GM12878 (cell line): ENCODE measurements at regions not wholly inside any gene's neighbourhood (a gene's known extent, or its start where the extent isn't known, plus 50 kb on each side); places are given as distances from the start of the nearest gene placed in this dataset.

Source experiments
- ATAC-seq: fragments of 200-7000 bp; cut with Tn5 transposase; 3 replicates; pipeline ENCODE4 v1.9.1; 2020; ENCODE audit warnings: mild to moderate bottlenecking, moderate library complexity
- BruUV-seq: library from RNA; stranded (reverse); fragments of 400-500 nt; replicated peaks from 2 replicates; lab custom pipeline; 2021; lab: Mats Ljungman, UMichigan
- CTCF ChIA-PET: fragments of 300-600 bp; sonication (Branson Sonifier 250); formaldehyde crosslinking; extraction: SDS; loops from one replicate; lab custom pipeline; 2021; ENCODE audit warnings: inconsistent platforms; lab: Yijun Ruan, JAX
- POLR2A ChIA-PET: fragments of 350-600 bp; formaldehyde crosslinking; extraction: SDS; loops from one replicate; lab custom pipeline; 2021; ENCODE audit warnings: inconsistent platforms; lab: Charles Lee
- RAD21 ChIA-PET: fragments of 300-600 bp; sonication (Branson Sonifier 250); formaldehyde crosslinking; loops from one replicate; lab custom pipeline; 2023; ENCODE audit warnings: antibody characterized with exemption; ENCODE audit not compliant: unreplicated experiment; lab: Charles Lee
- SMC1A ChIA-PET: fragments of 300-600 bp; sonication (Branson Sonifier 250); formaldehyde crosslinking; loops from one replicate; lab custom pipeline; 2023; ENCODE audit not compliant: unreplicated experiment, uncharacterized antibody; lab: Charles Lee
- DNase-seq: peaks from one replicate; pipeline ENCODE4 v3.0.0-alpha.2; 2011; ENCODE audit warnings: low read depth, low spot score
- FAIRE-seq: peaks from 3 replicates; lab custom pipeline; 2011; peaks lifted over from hg19 to GRCh38; lab: Jason Lieb, UNC
- H2AFZ ChIP-seq: 2 replicates; pipeline ENCODE4 v1.6.0; 2011; ENCODE audit warnings: low read depth, low read length, control low read depth; ENCODE audit not compliant: control insufficient read depth
- H3K27ac ChIP-seq: 2 replicates; pipeline ENCODE4 v1.5.1; 2011; ENCODE audit warnings: control low read depth; ENCODE audit not compliant: control insufficient read depth, insufficient read depth
- H3K27me3 ChIP-seq, 2 experiments: replicated peaks in 1 of 2; 2 replicates each; pipeline versions ENCODE4 v1.6.0 to v1.6.1; 2011; ENCODE audit warnings: low read length in 1 of 2; ENCODE audit not compliant: control insufficient read depth in 2 of 2, insufficient read depth in 2 of 2
- H3K36me3 ChIP-seq, 2 experiments: 2 replicates each; pipeline ENCODE4 v1.5.1; 2011; ENCODE audit warnings: low read length in 1 of 2; ENCODE audit not compliant: control insufficient read depth in 2 of 2, insufficient read depth in 2 of 2
- H3K4me1 ChIP-seq: 2 replicates; pipeline ENCODE4 v1.6.1; 2011; ENCODE audit warnings: mild to moderate bottlenecking, low read length, moderate library complexity, mixed read lengths; ENCODE audit not compliant: control insufficient read depth, insufficient read depth
- H3K4me2 ChIP-seq: 2 replicates; pipeline ENCODE4 v1.6.0; 2011; ENCODE audit warnings: control low read depth; ENCODE audit not compliant: control insufficient read depth, insufficient read depth
- H3K4me3 ChIP-seq: fragments of 200-600 bp; sonication (generic); 2 replicates; pipeline ENCODE4 v1.5.1; 2016
- H3K79me2 ChIP-seq: 2 replicates; pipeline ENCODE4 v1.6.0; 2011; ENCODE audit warnings: low read length; ENCODE audit not compliant: control insufficient read depth, insufficient read depth
- H3K9ac ChIP-seq: 2 replicates; pipeline ENCODE4 v1.8.0; 2011; ENCODE audit warnings: low read length, control low read depth, mixed read lengths; ENCODE audit not compliant: control insufficient read depth, insufficient read depth
- H3K9me3 ChIP-seq: replicated peaks from 3 replicates; pipeline ENCODE4 v1.5.1; 2011; ENCODE audit warnings: mild to moderate bottlenecking, low read length; ENCODE audit not compliant: control insufficient read depth, insufficient read depth
- H4K20me1 ChIP-seq: 2 replicates; pipeline ENCODE4 v1.6.0; 2011; ENCODE audit not compliant: control insufficient read depth, insufficient read depth
- EP300 ChIP-seq, 2 experiments: fragments of 150-350 bp in 1 of 2; IDR thresholded peaks; 2 replicates each; pipeline ENCODE4 v1.6.1; 2011 to 2012; ENCODE audit warnings: low read depth in 2 of 2, low read length in 2 of 2, borderline replicate concordance in 1 of 2, improper control_type of control experiment in 1 of 2, inconsistent platforms in 1 of 2; ENCODE audit not compliant: control insufficient read depth in 1 of 2
- GATAD2B ChIP-seq: fragments of 450-650 bp; conservative IDR thresholded peaks from 2 replicates; pipeline ENCODE4 v1.6.1; 2017; ENCODE audit warnings: low read depth, mild to moderate bottlenecking, moderate library complexity
- HDAC6 ChIP-seq: fragments of 200-600 bp; sonication (generic); IDR thresholded peaks from one replicate; pipeline ENCODE4 v1.8.0; 2017; ENCODE audit warnings: antibody characterized with exemption; ENCODE audit not compliant: unreplicated experiment
- IRF4 ChIP-seq: IDR thresholded peaks from 2 replicates; pipeline ENCODE4 v1.6.1; 2011; ENCODE audit warnings: low read depth, low read length
- KLF5 ChIP-seq: fragments of 450-650 bp; IDR thresholded peaks from 2 replicates; pipeline ENCODE4 v1.6.1; 2014; ENCODE audit warnings: mild to moderate bottlenecking; ENCODE audit not compliant: partially characterized antibody
- NR2C1 ChIP-seq: fragments of 450-650 bp; IDR thresholded peaks from 2 replicates; pipeline ENCODE4 v1.6.1; 2017; ENCODE audit warnings: antibody characterized with exemption, mild to moderate bottlenecking, moderate library complexity
- PBX3 ChIP-seq: IDR thresholded peaks from 2 replicates; pipeline ENCODE4 v1.6.1; 2011; ENCODE audit warnings: mild to moderate bottlenecking, low read depth, low read length, moderate library complexity; ENCODE audit not compliant: insufficient replicate concordance
- RAD51 ChIP-seq: fragments of 450-650 bp; IDR thresholded peaks from 2 replicates; pipeline ENCODE4 v1.6.1; 2016; ENCODE audit warnings: moderate library complexity, mild to moderate bottlenecking, inconsistent platforms
- SMARCA5 ChIP-seq: fragments of 450-650 bp; IDR thresholded peaks from 2 replicates; pipeline ENCODE4 v1.6.1; 2017; ENCODE audit warnings: mild to moderate bottlenecking
- SREBF1 ChIP-seq: IDR thresholded peaks from 2 replicates; pipeline ENCODE4 v1.6.1; 2012; ENCODE audit warnings: mild to moderate bottlenecking, low read length
- SUZ12 ChIP-seq: fragments of 200-600 bp; sonication (generic); IDR thresholded peaks from one replicate; pipeline ENCODE4 v1.6.1; 2018; ENCODE audit warnings: antibody characterized with exemption, mild to moderate bottlenecking; ENCODE audit not compliant: unreplicated experiment
- TARDBP ChIP-seq: IDR thresholded peaks from 2 replicates; pipeline ENCODE4 v1.6.1; 2016; ENCODE audit warnings: borderline replicate concordance
- ZNF217 ChIP-seq: fragments of 450-650 bp; IDR thresholded peaks from 2 replicates; pipeline ENCODE4 v1.6.1; 2017; ENCODE audit warnings: antibody characterized with exemption, mild to moderate bottlenecking
- WGBS: methylation state at CpG from one replicate; pipeline ENCODE4 v1.1.6; 2016; ENCODE audit warnings: low lambda C conversion rate; ENCODE audit not compliant: insufficient replicate concordance, insufficient coverage; ENCODE audit errors: missing lambda C conversion rate; 5-methylcytosine and 5-hydroxymethylcytosine counted together
- in situ Hi-C: fragments of 300-500 bp; cut with MboI; formaldehyde crosslinking; loops from 9 replicates; pipeline ENCODE4 v1.14.3; 2018; ENCODE audit warnings: mixed read lengths
- intact Hi-C: fragments of 100-400 bp; cut with micrococcal nuclease; formaldehyde crosslinking; loops from one replicate; pipeline ENCODE4 v1.14.2; 2022; ENCODE audit not compliant: unreplicated experiment
- TF ChIP-seq, protein P1 (sequence below): IDR thresholded peaks from 2 replicates; pipeline ENCODE4 v1.6.1; 2011; ENCODE audit warnings: low read depth, mild to moderate bottlenecking, low read length, moderate library complexity, borderline replicate concordance; ENCODE audit errors: extremely low read depth
- TF ChIP-seq, protein P2 (sequence below): fragments of 450-650 bp; formaldehyde crosslinking; IDR thresholded peaks from 2 replicates; pipeline ENCODE4 v1.5.0; 2022; ENCODE audit warnings: mild to moderate bottlenecking, missing genetic modification characterization

GRCh38 chr10:62529396-62529795 lies 155.2 kb downstream of the ZNF365 start:
- Histone ChIP-seq H3K9me3 (peaks cover 7% of the 10 kb centered on the region), H4K20me1 (no peaks in the 10 kb centered on the region), H3K79me2 (no peaks in the 10 kb centered on the region), H3K36me3 (no peaks in the 10 kb centered on the region), H3K4me2 (peak overlapping the region; percentile 66; the same call in 1 of the 2 replicates), H2AFZ (peak overlapping the region; percentile 5; the same call in 1 of the 2 replicates), H3K27me3 (no peaks in the 10 kb centered on the region), H3K4me3 (no peak overlapping the region), H3K4me1 (peaks cover 32% of the 10 kb centered on the region), H3K9ac (no peak overlapping the region), H3K27ac (0 out of 2 replicates have a peak overlapping the region, but pooled peaks have one; percentile 91)
- DNase-seq, result no peak
- ChIA-PET CTCF (interaction anchor here (0.9 to 4.0 kb wide), 7 partner anchors 9 to 471 kb away, joined by 3 to 15 read pairs (median 5); no protein-coding TSS in a partner anchor), SMC1A (interaction anchor here (0.8 to 6.8 kb wide), 11 partner anchors 8 to 1191 kb away, joined by 3 to 72 read pairs (median 14); no protein-coding TSS in a partner anchor), POLR2A (interaction anchor here (0.6 to 2.2 kb wide), 2 partner anchors 8 to 922 kb away, joined by 3 to 7 read pairs; no protein-coding TSS in a partner anchor), RAD21 (interaction anchor here (1.3 to 5.3 kb wide), 7 partner anchors 12 to 287 kb away, joined by 3 to 44 read pairs (median 9); partner anchors contain the start of gene EGR2)
- in situ Hi-C loops, result no loop called here
- intact Hi-C loops, result loop anchor here (2.0 to 5.0 kb wide), 2 partner anchors 25 to 72 kb away; no protein-coding TSS in a partner anchor
- 71% methylated on average over 2 of the region's 2 CpGs for WGBS
- no peak for FAIRE-seq
- ATAC-seq, result no peak
- no TSS peak for BruUV-seq
- TF ChIP-seq TARDBP (no peak), RAD51 (no peak), IRF4 (no peak), HDAC6 (no peak), SUZ12 (no peak), EP300 (IDR thresholded peaks at IDR 0.05; ENCODE audit: borderline replicate concordance in 1 of 2, control insufficient read depth in 1 of 2, low read depth in 2 of 2, low read length in 2 of 2) (no peak), SREBF1 (no peak), KLF5 (no peak), GATAD2B (no peak), SMARCA5 (no peak), ZNF217 (no peak), NR2C1 (no peak), PBX3 (no peak)
- TF ChIP-seq, protein P1, sequence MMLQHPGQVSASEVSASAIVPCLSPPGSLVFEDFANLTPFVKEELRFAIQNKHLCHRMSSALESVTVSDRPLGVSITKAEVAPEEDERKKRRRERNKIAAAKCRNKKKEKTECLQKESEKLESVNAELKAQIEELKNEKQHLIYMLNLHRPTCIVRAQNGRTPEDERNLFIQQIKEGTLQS, result no peak
- TF ChIP-seq, protein P2, sequence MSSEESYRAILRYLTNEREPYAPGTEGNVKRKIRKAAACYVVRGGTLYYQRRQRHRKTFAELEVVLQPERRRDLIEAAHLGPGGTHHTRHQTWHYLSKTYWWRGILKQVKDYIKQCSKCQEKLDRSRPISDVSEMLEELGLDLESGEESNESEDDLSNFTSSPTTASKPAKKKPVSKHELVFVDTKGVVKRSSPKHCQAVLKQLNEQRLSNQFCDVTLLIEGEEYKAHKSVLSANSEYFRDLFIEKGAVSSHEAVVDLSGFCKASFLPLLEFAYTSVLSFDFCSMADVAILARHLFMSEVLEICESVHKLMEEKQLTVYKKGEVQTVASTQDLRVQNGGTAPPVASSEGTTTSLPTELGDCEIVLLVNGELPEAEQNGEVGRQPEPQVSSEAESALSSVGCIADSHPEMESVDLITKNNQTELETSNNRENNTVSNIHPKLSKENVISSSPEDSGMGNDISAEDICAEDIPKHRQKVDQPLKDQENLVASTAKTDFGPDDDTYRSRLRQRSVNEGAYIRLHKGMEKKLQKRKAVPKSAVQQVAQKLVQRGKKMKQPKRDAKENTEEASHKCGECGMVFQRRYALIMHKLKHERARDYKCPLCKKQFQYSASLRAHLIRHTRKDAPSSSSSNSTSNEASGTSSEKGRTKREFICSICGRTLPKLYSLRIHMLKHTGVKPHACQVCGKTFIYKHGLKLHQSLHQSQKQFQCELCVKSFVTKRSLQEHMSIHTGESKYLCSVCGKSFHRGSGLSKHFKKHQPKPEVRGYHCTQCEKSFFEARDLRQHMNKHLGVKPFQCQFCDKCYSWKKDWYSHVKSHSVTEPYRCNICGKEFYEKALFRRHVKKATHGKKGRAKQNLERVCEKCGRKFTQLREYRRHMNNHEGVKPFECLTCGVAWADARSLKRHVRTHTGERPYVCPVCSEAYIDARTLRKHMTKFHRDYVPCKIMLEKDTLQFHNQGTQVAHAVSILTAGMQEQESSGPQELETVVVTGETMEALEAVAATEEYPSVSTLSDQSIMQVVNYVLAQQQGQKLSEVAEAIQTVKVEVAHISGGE (CRISPR knock-in tag), result no peak
